H1 (cell line): ENCODE measurements at regions not wholly inside any gene's neighbourhood (a gene's known extent, or its start where the extent isn't known, plus 50 kb on each side); places are given as distances from the start of the nearest gene placed in this dataset.

Experiments used
- CTCF ChIA-PET: fragments of 300-600 bp; sonication (Branson Sonifier 250); formaldehyde crosslinking; loops from one replicate; lab custom pipeline; 2021; ENCODE audit not compliant: partially characterized antibody; lab: Charles Lee
- POLR2A ChIA-PET: fragments of 300-600 bp; sonication (Branson Sonifier 250); formaldehyde crosslinking; loops from one replicate; lab custom pipeline; 2021; ENCODE audit warnings: inconsistent platforms; ENCODE audit not compliant: partially characterized antibody; lab: Charles Lee
- DNase-seq, 2 experiments: peaks; one replicate each; pipeline versions ENCODE4 v3.0.0 to v3.0.0-alpha.2; 2010 to 2022; ENCODE audit warnings: low spot score in 2 of 2, low read depth in 1 of 2, mixed read lengths in 1 of 2
- FAIRE-seq: peaks from 2 replicates; lab custom pipeline; 2011; peaks lifted over from hg19 to GRCh38; lab: Jason Lieb, UNC
- H2AFZ ChIP-seq: 2 replicates; pipeline ENCODE4 v1.8.1; 2012; ENCODE audit warnings: low read length, inconsistent platforms
- H2AK5ac ChIP-seq: 2 replicates; pipeline ENCODE4 v1.6.1; 2013; ENCODE audit warnings: low read depth, low read length
- H2BK120ac ChIP-seq: replicated peaks from 2 replicates; pipeline ENCODE3; 2013; ENCODE audit warnings: low read depth, low read length, inconsistent platforms
- H2BK12ac ChIP-seq: 2 replicates; pipeline ENCODE4 v1.6.1; 2013; ENCODE audit warnings: low read depth, low read length
- H2BK15ac ChIP-seq: 2 replicates; pipeline ENCODE4 v1.6.1; 2013; ENCODE audit warnings: low read length
- H2BK20ac ChIP-seq: 2 replicates; pipeline ENCODE4 v1.6.1; 2013; ENCODE audit warnings: low read length
- H2BK5ac ChIP-seq: 2 replicates; pipeline ENCODE4 v1.6.1; 2013; ENCODE audit warnings: low read depth, low read length
- H3K14ac ChIP-seq: 2 replicates; pipeline ENCODE4 v1.6.1; 2013; ENCODE audit warnings: inconsistent platforms; ENCODE audit not compliant: insufficient read length
- H3K18ac ChIP-seq: 2 replicates; pipeline ENCODE4 v1.6.1; 2013; ENCODE audit warnings: low read length; ENCODE audit errors: extremely low read depth
- H3K23ac ChIP-seq: 2 replicates; pipeline ENCODE4 v1.6.1; 2013; ENCODE audit warnings: inconsistent platforms; ENCODE audit not compliant: insufficient read length
- H3K23me2 ChIP-seq: 2 replicates; pipeline ENCODE4 v1.6.1; 2013; ENCODE audit warnings: low read depth, low read length
- H3K27ac ChIP-seq: 2 replicates; pipeline ENCODE4 v1.6.1; 2011; ENCODE audit warnings: low read depth, low read length, inconsistent platforms
- H3K27me3 ChIP-seq, 4 experiments: replicated peaks in 1 of 4; 1 replicate in 1 of 4; 2 replicates in 3 of 4; pipeline versions ENCODE4 v1.6.1 to v1.8.1; 2011 to 2013; ENCODE audit warnings: low read length in 3 of 4, mild to moderate bottlenecking in 3 of 4, inconsistent platforms in 2 of 4, mixed read lengths in 2 of 4, moderate library complexity in 1 of 4; ENCODE audit not compliant: control insufficient read depth in 3 of 4, insufficient read depth in 3 of 4; ENCODE audit errors: extremely low read depth in 1 of 4
- H3K36me3 ChIP-seq, 4 experiments: 2 replicates each; pipeline versions ENCODE4 v1.6.1 to v1.8.1; 2011 to 2013; ENCODE audit warnings: mild to moderate bottlenecking in 4 of 4, low read length in 3 of 4, moderate library complexity in 2 of 4, control low read depth in 1 of 4, inconsistent platforms in 1 of 4; ENCODE audit not compliant: insufficient read depth in 4 of 4, control insufficient read depth in 2 of 4
- H3K4ac ChIP-seq: replicated peaks from 2 replicates; pipeline ENCODE3; 2013; ENCODE audit warnings: low read length, low read depth, mixed read lengths, inconsistent platforms; ENCODE audit not compliant: insufficient read length
- H3K4me1 ChIP-seq, 4 experiments: replicated peaks in 1 of 4; 1 replicate in 1 of 4; 2 replicates in 3 of 4; pipeline versions ENCODE4 v1.6.1 to v1.8.1; 2011 to 2013; ENCODE audit warnings: low read length in 3 of 4, inconsistent platforms in 2 of 4, mixed read lengths in 1 of 4; ENCODE audit not compliant: insufficient read depth in 4 of 4, control insufficient read depth in 3 of 4
- H3K4me2 ChIP-seq, 2 experiments: 2 replicates each; pipeline versions ENCODE4 v1.6.1 to v1.8.1; 2011 to 2013; ENCODE audit warnings: low read depth in 2 of 2, low read length in 2 of 2, control low read depth in 1 of 2, inconsistent platforms in 1 of 2, mild to moderate bottlenecking in 1 of 2; ENCODE audit not compliant: insufficient read depth in 1 of 2
- H3K4me3 ChIP-seq, 4 experiments: fragments of 200-600, 300-600 bp in 1 of 4; sonication (generic), shearing (Covaris generic), sonication (Bioruptor Twin) in 1 of 4; 2 replicates each; pipeline versions ENCODE4 v1.5.1 to v1.8.1; 2011 to 2016; ENCODE audit warnings: low read length in 4 of 4, low read depth in 3 of 4, control low read depth in 2 of 4, inconsistent platforms in 2 of 4, mild to moderate bottlenecking in 2 of 4, mixed read lengths in 1 of 4, moderate library complexity in 1 of 4; ENCODE audit not compliant: insufficient read depth in 2 of 4; ENCODE audit errors: extremely low read depth in 1 of 4
- H3K56ac ChIP-seq: replicated peaks from 2 replicates; pipeline ENCODE3; 2013; ENCODE audit warnings: low read depth, mild to moderate bottlenecking, mixed read lengths, low read length, inconsistent platforms; ENCODE audit not compliant: insufficient read length
- H3K79me1 ChIP-seq: 2 replicates; pipeline ENCODE4 v1.6.1; 2013; ENCODE audit warnings: low read depth, low read length, control low read depth
- H3K79me2 ChIP-seq, 2 experiments: 2 replicates each; pipeline versions ENCODE4 v1.6.1 to v1.8.1; 2012 to 2013; ENCODE audit warnings: low read length in 2 of 2, mild to moderate bottlenecking in 2 of 2, inconsistent platforms in 1 of 2; ENCODE audit not compliant: insufficient read depth in 2 of 2, control insufficient read depth in 1 of 2
- H3K9ac ChIP-seq, 4 experiments: replicated peaks in 1 of 4; 1 replicate in 1 of 4; 2 replicates in 3 of 4; pipeline versions ENCODE4 v1.6.1 to v1.8.1; 2011 to 2013; ENCODE audit warnings: low read depth in 3 of 4, low read length in 3 of 4, control low read depth in 2 of 4, mild to moderate bottlenecking in 2 of 4, moderate library complexity in 2 of 4, inconsistent platforms in 1 of 4; ENCODE audit errors: extremely low read depth in 1 of 4
- H3K9me3 ChIP-seq, 2 experiments: 2 replicates each; pipeline versions ENCODE4 v1.6.1 to v1.8.1; 2012 to 2013; ENCODE audit warnings: mild to moderate bottlenecking in 2 of 2, moderate library complexity in 2 of 2, control low read depth in 1 of 2, inconsistent platforms in 1 of 2, low read depth in 1 of 2, low read length in 1 of 2, mixed read lengths in 1 of 2; ENCODE audit not compliant: insufficient read depth in 2 of 2
- H4K20me1 ChIP-seq, 2 experiments: replicated peaks in 1 of 2; 2 replicates each; pipeline versions ENCODE3 to v1.8.1; 2011 to 2013; ENCODE audit warnings: inconsistent platforms in 2 of 2, low read length in 2 of 2, mild to moderate bottlenecking in 1 of 2; ENCODE audit not compliant: insufficient read depth in 2 of 2, control insufficient read depth in 1 of 2
- H4K5ac ChIP-seq: 2 replicates; pipeline ENCODE4 v1.6.1; 2013; ENCODE audit warnings: low read length, low read depth, mixed read lengths, inconsistent platforms; ENCODE audit not compliant: insufficient read length
- H4K8ac ChIP-seq: 2 replicates; pipeline ENCODE4 v1.8.0; 2013; ENCODE audit warnings: mild to moderate bottlenecking, moderate library complexity, low read length, inconsistent platforms; ENCODE audit not compliant: insufficient read depth; ENCODE audit errors: extremely low read depth
- H4K91ac ChIP-seq: replicated peaks from 2 replicates; pipeline ENCODE3; 2013; ENCODE audit warnings: low read length, mixed read lengths, inconsistent platforms; ENCODE audit not compliant: insufficient read length
- ASH2L ChIP-seq: fragments of 200-600, 300-600 bp; sonication (generic); IDR thresholded peaks from one replicate; pipeline ENCODE4 v1.7.1; 2017; ENCODE audit warnings: low read length
- CEBPB ChIP-seq: IDR thresholded peaks from 2 replicates; pipeline ENCODE4 v1.6.1; 2012; ENCODE audit warnings: low read depth, low read length
- CHD2 ChIP-seq: IDR thresholded peaks from 2 replicates; pipeline ENCODE4 v1.6.1; 2012; ENCODE audit warnings: low read length, improper control_type of control experiment
- KDM5A ChIP-seq: fragments of 200-600 bp; IDR thresholded peaks from 2 replicates; pipeline ENCODE4 v1.7.1; 2012; ENCODE audit warnings: mild to moderate bottlenecking, low read length, inconsistent platforms, mixed read lengths
- NRF1 ChIP-seq: IDR thresholded peaks from 2 replicates; pipeline ENCODE4 v1.6.1; 2011; ENCODE audit warnings: mild to moderate bottlenecking, low read depth, low read length, improper control_type of control experiment
- POLR2A ChIP-seq, 2 experiments: IDR thresholded peaks; 1 replicate in 1 of 2; 2 replicates in 1 of 2; pipeline ENCODE4 v1.6.1; 2011; ENCODE audit warnings: low read depth in 2 of 2, low read length in 2 of 2, mild to moderate bottlenecking in 2 of 2; ENCODE audit errors: control extremely low read depth in 1 of 2
- SP2 ChIP-seq: IDR thresholded peaks from 2 replicates; pipeline ENCODE4 v1.6.1; 2012; ENCODE audit warnings: mild to moderate bottlenecking, low read length, inconsistent platforms
- TAF7 ChIP-seq: optimal IDR thresholded peaks from 2 replicates; pipeline ENCODE3; 2011; ENCODE audit warnings: low read depth, mild to moderate bottlenecking, inconsistent platforms, low read length, moderate library complexity, borderline replicate concordance
- WGBS, 2 experiments: shearing (Covaris generic) in 1 of 2; methylation state at CpG; one replicate each; pipeline versions ENCODE4 v1.1.6 to v1.1.7; 2013 to 2015; ENCODE audit warnings: low lambda C conversion rate in 2 of 2, mixed read lengths in 2 of 2, inconsistent platforms in 1 of 2, low coverage in 1 of 2, missing lambda C conversion rate in 1 of 2; ENCODE audit not compliant: insufficient replicate concordance in 2 of 2, insufficient coverage in 1 of 2, insufficient read length in 1 of 2; ENCODE audit errors: extremely low coverage in 1 of 2, missing lambda C conversion rate in 1 of 2; 5-methylcytosine and 5-hydroxymethylcytosine counted together
- TF ChIP-seq, protein P1 (sequence below): IDR thresholded peaks from 2 replicates; pipeline ENCODE4 v1.6.1; 2012; ENCODE audit warnings: inconsistent platforms

DNA sequence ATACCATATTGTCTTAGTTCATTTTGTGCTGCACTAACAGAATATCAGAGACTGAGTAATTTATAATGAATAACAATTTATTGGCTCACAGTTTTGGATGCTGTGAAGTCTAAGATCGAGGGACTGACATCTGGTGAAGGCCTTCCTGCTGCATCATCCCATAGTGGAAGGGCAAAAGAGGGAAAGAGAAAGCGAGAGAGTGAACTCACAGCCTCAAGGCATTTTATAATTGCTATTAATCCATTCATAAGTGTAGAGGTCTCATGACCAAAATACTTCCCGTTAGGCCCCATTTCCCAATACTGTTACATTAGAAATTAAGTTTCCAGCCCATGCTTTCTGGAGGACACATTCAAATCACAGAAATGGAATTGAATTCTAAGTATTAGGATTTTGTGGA lies 554.4 kb downstream of the TRAM1L1 start:
- Histone ChIP-seq H3K79me2 (no peaks in the 10 kb centered on the region), H3K23ac (no peak overlapping the region), H3K4me1 (no peaks in the 10 kb centered on the region; a peak in 1 of 7 replicates), H3K9ac (no peak overlapping the region), H3K56ac (no peak overlapping the region), H3K23me2 (no peaks in the 10 kb centered on the region), H2BK20ac (no peak overlapping the region), H4K5ac (no peak overlapping the region), H4K91ac (no peak overlapping the region), H3K9me3 (no peaks in the 10 kb centered on the region), H2BK12ac (no peak overlapping the region), H2BK5ac (no peak overlapping the region), H3K4ac (no peak overlapping the region), H3K27me3 (no peaks in the 10 kb centered on the region), H3K4me3 (no peak overlapping the region), H3K18ac (no peak overlapping the region), H3K4me2 (no peak overlapping the region), H3K36me3 (no peaks in the 10 kb centered on the region), H3K14ac (no peak overlapping the region), H4K20me1 (no peaks in the 10 kb centered on the region), H3K27ac (no peak overlapping the region), H2AFZ (no peak overlapping the region), H2BK15ac (no peak overlapping the region), H2AK5ac (no peak overlapping the region), H2BK120ac (no peak overlapping the region), H4K8ac (no peak overlapping the region), H3K79me1 (no peaks in the 10 kb centered on the region)
- TF ChIP-seq KDM5A (no peak), TAF7 (no peak), CEBPB (no peak), SP2 (no peak), CHD2 (no peak), POLR2A (IDR thresholded peaks at IDR 0.05; ENCODE audit: control extremely low read depth in 1 of 2, low read depth in 2 of 2, low read length in 2 of 2) (no peak), ASH2L (no peak), NRF1 (no peak)
- TF ChIP-seq, protein P1, sequence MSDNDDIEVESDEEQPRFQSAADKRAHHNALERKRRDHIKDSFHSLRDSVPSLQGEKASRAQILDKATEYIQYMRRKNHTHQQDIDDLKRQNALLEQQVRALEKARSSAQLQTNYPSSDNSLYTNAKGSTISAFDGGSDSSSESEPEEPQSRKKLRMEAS = no peak
- FAIRE-seq = no peak
- 86% methylated on average over 3 of the region's 3 CpGs; no CpG with 5 or more reads in 1 of the 2 experiments for WGBS, 2 experiments
- no peak for DNase-seq
- POLR2A ChIA-PET = no interaction called here
- CTCF ChIA-PET = no interaction called here
